Putamen (tissue), 1 donor: ENCODE measurements at regions not wholly inside any gene's neighbourhood (a gene's known extent, or its start where the extent isn't known, plus 50 kb on each side); places are given as distances from the start of the nearest gene placed in this dataset.

Experiments used
- DNase-seq: peaks from one replicate; pipeline ENCODE4 v3.0.0-alpha.2; 2016; ENCODE audit warnings: low spot score

GRCh38 chr1:95671098-95671497 is 437.1 kb downstream of the RWDD3 start:
- DNase-seq = no peak

- DNase-seq = no peak
Measured at GRCh38 chr1:95679262-95679661, 445.3 kb downstream of the RWDD3 start.

- DNase-seq = no peak
Measured at GRCh38 chr1:95685081-95685480, 451.1 kb downstream of the RWDD3 start.

GRCh38 chr1:95686217-95686616 is 452.2 kb downstream of the RWDD3 start:
- DNase-seq = no peak

GRCh38 chr1:95699149-95699953 is 465.3 kb downstream of the RWDD3 start:
- DNase-seq = no peak

GRCh38 chr1:95701450-95702173 is 467.6 kb downstream of the RWDD3 start:
- DNase-seq = no peak

- DNase-seq = no peak
Measured at GRCh38 chr1:95703046-95703445, 469.0 kb downstream of the RWDD3 start.

GRCh38 chr1:95716097-95716496 is 482.1 kb downstream of the RWDD3 start:
- DNase-seq = no peak

GRCh38 chr1:95716550-95716949 is 482.5 kb downstream of the RWDD3 start:
- no peak for DNase-seq

GRCh38 chr1:95723346-95723745 is 489.3 kb downstream of the RWDD3 start:
- DNase-seq = no peak

GRCh38 chr1:95728841-95729240 is 494.8 kb downstream of the RWDD3 start:
- DNase-seq = no peak

GRCh38 chr1:95730986-95731385 is 497.0 kb downstream of the RWDD3 start:
- DNase-seq = no peak

- DNase-seq = no peak
Measured at GRCh38 chr1:95731466-95731865, 497.5 kb downstream of the RWDD3 start.

GRCh38 chr1:95733031-95733430 is 499.0 kb downstream of the RWDD3 start:
- DNase-seq = no peak

- DNase-seq = no peak
Measured at GRCh38 chr1:95733671-95734070, 499.7 kb downstream of the RWDD3 start.

- DNase-seq = no peak
Measured at GRCh38 chr1:95734560-95734959, 500.6 kb downstream of the RWDD3 start.

GRCh38 chr1:95742591-95743089 is 508.6 kb downstream of the RWDD3 start:
- DNase-seq = no peak

GRCh38 chr1:95744731-95745130 is 510.7 kb downstream of the RWDD3 start:
- DNase-seq = no peak

- DNase-seq = no peak
Measured at GRCh38 chr1:95752515-95753381, 518.7 kb downstream of the RWDD3 start.

- DNase-seq = no peak
Measured at GRCh38 chr1:95753382-95754016, 519.5 kb downstream of the RWDD3 start.

- DNase-seq = no peak
Measured at GRCh38 chr1:95754412-95754811, 520.4 kb downstream of the RWDD3 start.

- DNase-seq = no peak
Measured at GRCh38 chr1:95766036-95766435, 532.0 kb downstream of the RWDD3 start.
